ENCODE measurements at regions not wholly inside any gene's neighbourhood (a gene's known extent, or its start where the extent isn't known, plus 50 kb on each side); places are given as distances from the start of the nearest gene placed in this dataset.
"Not testable (repeated sequence)": the region's sequence is repeated elsewhere in the genome, so short reads cannot be mapped to it uniquely, and the experiment has no call there.

DNA sequence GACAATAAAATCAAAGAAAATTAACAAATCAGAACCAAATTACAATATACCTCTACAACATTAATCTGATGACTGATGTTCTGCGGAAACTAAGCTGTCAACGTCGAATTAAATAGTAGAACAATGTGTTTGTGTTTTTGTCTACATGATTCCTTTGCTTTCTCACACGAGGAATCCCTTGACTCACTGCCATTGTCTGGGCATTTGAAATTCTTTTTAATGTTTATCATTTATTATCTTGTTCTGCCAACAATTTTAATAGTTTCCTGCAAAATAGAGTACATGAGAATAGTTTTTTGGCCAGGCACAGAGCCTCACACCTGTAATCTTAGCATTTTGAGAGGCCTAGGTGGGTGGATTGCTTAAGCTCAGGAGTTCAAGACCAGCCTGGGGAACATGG is 76.6 kb upstream of the KRAS start:
- no peak for DNase-seq

DNA sequence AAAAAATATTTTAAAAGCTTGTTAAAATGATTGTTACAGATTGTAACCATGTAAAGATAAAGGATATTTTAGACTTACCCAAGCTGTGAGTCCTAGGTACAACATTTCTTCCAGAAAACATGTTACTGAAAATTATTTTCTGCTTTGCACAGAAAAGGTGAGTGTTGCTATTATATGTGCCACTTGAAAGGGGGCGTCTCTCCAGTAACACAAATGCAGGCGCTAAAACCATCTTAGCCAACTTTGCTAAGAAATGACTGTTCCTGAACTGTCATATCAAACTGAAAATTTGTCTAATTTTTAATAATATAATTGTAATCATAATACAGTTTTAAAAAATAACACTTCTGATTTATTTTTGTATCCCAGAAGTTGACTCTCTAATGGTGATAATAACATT is 75.6 kb upstream of the KRAS start:
- no peak for DNase-seq

DNA sequence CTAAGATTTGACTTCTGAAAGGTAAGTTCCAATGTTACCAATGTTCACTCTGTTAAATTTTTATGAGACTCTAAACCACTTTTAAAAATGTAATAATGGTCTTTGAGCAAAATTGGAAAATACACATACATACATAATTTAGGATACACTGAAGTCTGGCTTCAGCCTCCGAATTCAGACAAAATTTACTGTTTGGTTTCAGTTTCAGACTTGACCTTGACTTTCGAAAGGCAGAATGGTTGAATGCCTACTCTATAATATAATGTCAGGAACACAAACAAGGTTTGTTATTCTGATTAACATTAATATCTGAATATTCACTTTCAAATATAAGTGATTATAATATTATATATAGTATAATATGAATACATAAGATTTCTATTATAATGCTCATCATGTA is 74.1 kb upstream of the KRAS start:
- no peak for DNase-seq

DNA sequence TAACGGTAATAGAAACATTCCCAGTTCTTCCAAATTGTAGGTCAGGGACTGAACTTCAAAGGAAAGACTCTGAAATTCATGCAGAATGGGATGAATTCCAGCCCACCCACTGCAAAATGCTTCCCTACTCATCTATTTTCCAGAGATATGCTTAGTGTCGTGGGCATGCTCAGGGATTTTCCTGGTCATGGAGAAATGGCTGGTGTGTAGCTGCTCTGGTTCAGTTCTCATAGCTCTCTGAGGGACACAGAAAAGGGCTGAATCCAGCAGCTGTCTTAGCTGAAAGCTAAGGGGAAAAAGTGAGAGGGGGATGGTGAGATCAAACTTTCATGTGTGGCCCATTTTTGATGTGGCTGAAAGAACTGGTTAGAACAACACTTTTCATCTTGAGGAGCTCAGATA is 72.9 kb upstream of the KRAS start:
- no peak for DNase-seq

DNA sequence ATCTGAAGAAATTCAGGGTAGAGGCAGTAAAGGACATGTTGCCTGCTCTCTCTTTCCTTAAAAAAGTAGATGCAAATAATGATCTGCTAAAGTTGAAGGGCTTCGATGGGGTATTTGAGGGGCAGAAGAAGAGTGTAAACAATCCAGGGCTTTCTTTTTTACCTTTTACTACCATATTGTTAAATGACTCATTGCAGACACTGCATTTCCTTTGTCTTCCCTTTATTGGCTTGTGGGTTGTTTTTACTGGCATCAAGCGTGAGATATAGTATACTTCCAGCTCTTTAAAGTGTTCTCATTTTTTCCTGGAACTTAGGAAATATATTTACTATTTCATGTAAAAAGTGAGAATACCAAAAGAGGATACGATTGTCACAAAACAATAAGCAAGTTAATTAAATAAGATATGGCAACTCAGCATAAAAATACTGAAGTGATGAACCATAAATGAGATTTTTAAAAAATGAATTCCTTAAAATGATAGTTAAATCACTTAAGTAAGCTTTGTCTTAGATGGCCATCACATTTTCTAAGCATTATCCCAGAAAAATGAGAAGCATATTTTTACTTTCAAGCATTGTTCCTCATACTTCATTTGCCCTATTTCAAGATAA is 72.3 kb upstream of the KRAS start:
- DNase-seq, result no peak

DNA sequence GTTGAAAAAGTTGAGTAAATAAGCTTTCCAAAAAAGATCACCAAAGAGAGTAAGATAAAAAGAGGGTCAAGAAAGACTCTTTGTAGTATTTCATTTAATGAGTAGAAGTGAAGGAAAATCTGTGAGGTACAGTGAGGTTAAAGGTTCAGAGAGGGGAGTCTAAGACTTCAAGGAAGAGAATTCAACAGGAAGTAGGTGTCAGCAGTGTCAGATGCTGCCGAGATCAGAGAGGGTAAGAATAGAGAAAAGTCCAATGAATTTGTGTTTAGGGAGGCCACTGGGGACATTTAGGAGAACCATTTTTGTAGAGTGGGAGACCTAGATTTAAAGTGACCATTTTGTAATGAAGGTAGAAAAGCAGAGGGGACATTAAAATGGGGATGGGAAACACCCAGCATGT is 71.6 kb upstream of the KRAS start:
- DNase-seq, result no peak

DNA sequence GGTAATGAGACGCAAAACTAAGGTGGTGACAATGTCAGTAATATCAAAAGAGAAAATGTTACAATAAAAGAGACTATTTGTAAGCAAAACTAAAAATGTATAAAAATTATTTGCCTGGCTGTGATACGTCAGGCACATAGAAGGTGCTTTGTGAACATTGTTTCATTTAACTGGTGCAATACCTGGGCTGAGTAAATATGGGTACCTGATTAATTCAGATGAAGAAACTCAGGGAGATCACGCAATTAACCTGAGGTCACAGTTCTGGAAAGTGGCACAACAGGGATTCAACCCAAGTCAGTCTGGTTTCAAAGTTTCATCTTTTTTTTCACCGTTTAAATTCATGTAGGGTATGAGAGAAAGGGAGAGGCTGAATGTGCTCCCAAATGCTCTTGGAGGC is 71.0 kb upstream of the KRAS start:
- no peak for DNase-seq

DNA sequence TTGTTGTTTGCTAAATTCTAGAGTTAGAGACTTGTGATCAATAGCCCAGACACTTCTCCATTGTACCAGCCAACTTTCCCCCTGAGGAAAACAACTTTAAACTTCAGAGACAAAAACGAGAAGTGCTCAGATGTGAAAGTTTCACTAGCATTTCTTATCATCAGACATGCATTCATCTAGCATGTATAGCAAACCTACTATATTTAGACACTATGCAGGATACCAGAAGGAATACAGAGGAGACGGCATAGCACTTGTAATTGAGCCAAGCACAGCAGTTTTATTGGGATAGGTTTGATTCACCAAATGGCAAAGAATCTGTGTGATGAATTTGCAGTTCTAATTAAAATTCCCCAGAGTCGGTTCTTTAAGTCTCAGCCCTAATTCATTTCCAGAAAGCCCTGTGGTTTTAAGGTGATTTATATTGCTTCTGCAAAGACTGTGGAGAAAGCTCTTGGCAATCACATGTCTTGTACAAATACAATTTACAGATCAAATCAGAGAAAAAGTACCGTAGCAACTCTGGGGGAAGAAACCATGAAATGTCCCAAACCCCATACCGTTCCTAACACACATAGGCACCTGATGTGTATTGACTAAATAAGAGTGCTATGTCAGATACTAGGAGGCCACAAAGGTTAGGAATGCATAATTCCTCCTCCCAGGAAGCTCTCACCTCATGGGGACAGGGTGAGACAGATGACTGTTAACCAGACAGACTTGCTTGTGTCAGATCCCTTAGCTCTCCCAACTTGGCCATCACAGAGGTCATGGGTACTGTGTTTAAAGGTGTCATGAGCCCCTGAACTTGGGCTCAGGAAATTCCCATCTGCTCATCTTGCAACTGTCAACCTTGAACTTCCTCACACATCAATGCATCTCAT is 69.6 kb upstream of the KRAS start:
- no peak for DNase-seq

DNA sequence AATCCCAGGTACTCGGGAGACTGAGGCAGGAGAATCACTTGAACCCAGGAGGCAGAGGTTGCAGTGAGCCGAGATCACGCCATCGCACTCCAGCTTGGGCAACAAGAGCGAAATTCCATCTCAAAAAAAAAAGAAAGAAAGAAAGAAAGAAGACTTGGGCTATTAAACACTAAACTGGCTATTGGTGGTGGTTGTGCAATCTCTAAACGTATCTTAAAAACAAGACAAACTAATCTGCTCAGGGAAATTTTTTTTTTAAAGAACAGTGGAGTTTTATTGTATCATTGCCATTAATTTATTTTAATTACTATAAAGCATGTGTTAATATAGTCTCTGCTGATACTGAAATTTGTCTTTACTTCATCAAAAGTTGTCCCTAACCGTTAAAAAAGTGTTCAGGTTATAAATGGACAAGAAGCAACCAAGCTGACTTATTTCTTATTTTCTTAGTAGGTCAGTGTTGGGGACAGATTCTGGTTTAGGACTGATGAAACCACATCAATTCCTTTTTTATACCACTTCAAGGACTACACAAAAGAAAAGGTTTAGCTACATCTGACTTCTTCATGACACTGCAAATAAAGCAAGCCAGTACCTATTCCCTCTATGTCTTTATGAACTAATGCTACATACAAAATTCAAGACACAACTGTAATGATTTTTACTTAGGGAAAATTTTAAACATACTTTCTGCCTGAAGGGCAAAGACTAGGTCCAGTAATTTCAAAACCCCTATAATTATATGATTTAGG is 68.7 kb upstream of the KRAS start:
- DNase-seq, result no peak

DNA sequence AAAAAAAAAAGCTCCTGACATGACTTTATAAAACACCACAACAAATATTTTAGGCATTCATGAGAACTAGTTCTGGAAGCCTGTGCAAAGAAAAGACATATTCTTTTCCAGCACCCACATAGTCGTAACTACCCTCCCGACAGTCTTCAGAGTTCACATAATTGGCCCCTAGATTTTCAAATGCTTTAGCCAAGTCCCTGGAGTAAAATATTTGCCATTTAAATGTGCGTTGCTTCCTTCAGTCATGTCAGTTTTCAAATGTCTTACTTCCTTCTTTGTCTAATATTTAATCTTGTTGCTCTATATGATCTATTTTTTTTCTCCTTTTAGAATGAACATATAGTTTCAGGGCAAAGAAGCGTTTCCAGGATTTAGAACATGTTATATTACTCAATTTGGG is 66.8 kb upstream of the KRAS start:
- no peak for DNase-seq

DNA sequence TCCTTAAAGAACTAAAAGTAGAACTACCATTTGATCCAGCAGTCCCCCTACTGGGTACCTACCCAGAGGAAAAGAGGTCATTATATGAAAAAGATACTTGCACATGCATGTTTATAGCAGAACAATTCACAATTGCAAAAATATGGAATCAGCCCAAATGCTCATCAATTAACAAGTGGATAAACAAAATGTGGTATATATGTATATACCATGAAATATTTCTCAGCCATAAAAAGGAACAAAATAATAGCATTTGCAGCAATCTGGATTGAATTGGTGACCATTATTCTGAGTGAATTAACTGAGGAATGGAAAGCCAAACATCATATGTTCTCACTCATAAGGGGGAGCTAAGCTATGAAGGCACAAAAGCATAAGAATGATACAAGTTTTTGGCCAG is 64.7 kb upstream of the KRAS start:
- no peak for DNase-seq

DNA sequence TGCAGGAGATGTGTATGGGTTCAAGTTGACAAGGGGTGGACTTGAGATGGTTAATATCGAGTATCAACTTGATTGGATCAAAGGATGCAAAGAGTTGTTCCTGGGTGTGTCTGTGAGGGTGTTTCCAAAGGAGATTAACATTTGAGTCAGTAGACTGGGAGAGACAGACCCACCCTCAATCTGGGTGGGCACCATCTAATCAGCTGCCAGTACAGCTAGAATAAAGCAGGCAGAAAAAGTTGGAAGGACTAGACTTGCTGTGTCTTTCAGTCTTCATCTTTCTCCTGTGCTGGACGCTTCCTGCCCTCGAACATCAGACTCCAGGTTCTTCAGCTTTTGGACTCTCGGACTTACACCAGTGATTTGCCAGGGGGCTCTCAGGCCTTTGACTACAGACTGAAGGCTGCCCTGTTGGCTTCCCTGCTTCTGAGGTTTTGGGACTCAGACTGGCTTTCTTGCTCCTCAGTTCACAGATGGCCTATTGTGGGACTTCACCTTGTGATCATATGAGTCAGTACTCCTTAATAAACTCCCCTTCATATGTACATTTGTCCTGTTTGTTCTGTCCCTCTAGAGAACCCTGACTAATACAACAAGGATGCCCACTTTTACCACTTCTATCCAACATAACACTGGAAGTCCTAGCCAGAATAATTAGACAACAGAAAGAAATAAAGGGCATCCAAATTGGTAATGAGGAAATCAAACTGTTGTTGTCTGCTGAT is 62.7 kb upstream of the KRAS start:
- not testable (repeated sequence) for DNase-seq

DNA sequence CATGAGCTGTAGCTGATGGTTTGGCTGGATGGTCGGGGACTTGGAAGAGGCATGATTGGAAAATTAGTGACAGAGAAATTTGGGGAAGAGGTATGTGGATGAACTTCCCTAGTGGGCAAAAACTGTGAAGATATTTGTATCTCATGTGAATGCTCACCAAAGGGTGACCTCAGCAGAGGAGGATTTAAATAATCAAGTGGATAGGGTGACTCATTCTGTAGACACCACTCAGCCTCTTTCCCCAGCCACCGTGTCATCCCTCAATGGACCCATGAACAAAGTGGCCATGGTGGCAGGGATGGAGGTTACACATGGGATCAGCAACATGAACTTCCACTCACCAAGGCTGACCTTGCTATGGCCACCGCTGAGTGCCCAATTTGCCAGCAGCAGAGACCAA is 60.8 kb upstream of the KRAS start:
- DNase-seq, result no peak

DNA sequence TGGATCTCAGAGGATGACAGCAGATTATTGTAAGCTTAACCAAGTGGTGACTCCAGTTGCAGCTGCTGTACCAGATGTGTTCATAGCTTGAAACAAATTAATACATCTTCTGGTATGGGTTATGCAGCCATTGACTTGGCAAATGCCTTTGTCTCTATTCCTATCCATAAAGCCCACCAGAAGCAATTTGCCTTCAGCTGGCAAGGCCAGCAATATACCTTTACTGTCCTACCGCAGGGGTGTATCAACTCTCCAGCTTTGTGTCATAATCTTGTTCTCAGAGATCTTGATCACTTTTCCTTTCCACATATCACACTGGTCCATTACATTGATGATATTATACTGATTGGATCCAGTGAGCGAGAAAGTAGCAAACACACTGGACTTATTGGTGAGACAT is 59.3 kb upstream of the KRAS start:
- DNase-seq, result peak; percentile 59

DNA sequence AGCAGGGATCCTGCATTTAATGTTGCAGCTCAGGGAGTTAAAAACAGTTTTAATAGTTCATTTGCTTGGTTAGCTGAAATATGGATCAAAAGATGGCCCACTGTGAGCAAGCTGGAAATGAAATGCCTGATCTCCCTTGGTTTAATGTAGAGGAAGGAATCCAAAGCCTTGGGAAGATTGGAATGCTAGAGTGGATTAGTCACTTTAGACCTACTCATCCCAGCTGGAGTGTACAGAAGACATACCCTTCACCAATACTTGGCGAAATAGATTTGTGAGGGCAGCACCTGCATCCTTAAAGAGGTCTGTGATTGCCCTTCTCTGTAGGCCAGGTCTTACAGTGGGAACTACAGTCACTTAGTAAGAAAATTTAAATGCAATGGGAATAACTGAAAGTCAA is 58.0 kb upstream of the KRAS start:
- no peak for DNase-seq

DNA sequence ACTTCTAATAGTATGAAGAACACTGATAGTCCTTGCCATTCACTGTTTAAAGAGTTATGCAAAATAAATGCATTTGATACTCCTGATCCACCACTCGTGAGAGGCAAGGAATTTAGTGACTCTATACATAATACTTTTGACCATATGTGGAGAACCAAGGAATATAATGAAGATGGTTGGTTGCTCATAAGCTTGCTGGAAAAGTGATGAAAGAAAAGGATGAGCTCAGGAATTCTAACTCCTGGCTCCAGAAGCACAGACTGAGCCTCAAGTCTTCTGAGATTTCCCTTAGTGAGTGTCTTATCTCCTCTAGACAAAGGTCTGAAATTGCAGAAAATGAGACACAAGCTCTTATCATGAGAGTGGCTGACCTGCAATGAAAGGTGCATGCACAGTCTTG is 57.1 kb upstream of the KRAS start:
- DNase-seq, result no peak

DNA sequence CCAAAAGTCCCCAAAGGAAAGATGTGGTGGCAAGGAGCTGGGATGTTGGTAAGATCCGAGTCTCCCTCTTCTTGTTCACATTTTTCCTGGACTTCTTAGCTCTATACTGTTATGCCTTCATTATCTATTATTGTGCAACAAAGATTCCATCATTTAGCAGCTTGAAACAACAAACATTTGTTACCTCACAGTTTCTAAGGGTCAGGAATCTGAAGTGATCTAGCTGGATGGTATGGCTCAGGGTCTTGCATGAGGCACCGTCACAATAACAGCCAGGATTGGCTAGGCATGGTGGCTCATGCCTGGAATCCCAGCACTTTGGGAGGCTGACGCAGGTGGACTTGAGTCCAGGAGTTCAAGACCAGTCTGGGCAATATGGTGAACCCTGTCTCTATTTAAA is 51.1 kb upstream of the KRAS start:
- no peak for DNase-seq

Measured in NCI-H524 treated with DMSO at 0.1 percent for 48 hours (cell line).